ENCODE measurements at regions not wholly inside any gene's neighbourhood (a gene's known extent, or its start where the extent isn't known, plus 50 kb on each side); places are given as distances from the start of the nearest gene placed in this dataset.

DNA sequence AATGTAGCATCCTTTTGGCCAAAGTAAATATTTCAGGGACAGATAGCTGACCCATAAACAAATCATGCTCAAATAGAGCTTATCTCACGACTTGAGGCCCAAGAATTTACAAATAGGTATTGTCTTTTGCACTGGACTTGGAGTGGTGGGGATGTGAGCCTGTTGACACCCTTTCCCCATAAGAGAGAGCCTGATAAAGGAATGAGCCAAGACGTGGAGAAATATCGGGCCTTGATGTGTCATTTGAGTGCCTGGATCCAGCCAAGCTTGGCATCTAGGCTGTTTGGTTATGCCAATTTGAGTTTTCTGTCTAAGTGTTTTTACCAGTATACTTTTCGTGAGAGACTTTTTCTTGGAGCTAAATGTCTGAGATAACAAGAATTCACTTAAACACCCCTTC, 112.9 kb upstream of the RGMA start:
- H3K36me3 ChIP-seq (replicated peaks in 1 of 2; ENCODE audit: insufficient read depth in 1 of 2, low read depth in 2 of 2), result no peaks in the 10 kb centered on the region
- no peaks in the 10 kb centered on the region for H3K4me1 ChIP-seq
- H3K9me3 ChIP-seq, result no peaks in the 10 kb centered on the region
- no peak for TF ChIP-seq POLR2A (IDR thresholded peaks at IDR 0.05)
- TF ChIP-seq, protein P1, sequence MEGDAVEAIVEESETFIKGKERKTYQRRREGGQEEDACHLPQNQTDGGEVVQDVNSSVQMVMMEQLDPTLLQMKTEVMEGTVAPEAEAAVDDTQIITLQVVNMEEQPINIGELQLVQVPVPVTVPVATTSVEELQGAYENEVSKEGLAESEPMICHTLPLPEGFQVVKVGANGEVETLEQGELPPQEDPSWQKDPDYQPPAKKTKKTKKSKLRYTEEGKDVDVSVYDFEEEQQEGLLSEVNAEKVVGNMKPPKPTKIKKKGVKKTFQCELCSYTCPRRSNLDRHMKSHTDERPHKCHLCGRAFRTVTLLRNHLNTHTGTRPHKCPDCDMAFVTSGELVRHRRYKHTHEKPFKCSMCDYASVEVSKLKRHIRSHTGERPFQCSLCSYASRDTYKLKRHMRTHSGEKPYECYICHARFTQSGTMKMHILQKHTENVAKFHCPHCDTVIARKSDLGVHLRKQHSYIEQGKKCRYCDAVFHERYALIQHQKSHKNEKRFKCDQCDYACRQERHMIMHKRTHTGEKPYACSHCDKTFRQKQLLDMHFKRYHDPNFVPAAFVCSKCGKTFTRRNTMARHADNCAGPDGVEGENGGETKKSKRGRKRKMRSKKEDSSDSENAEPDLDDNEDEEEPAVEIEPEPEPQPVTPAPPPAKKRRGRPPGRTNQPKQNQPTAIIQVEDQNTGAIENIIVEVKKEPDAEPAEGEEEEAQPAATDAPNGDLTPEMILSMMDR (IDR thresholded peaks at IDR 0.05), result no peak
- ATAC-seq (no peak), DNase-seq (no peak)
- no peak overlapping the region for H3K27ac ChIP-seq
- 27 to 30% methylated on average over 4 of the region's 4 CpGs for WGBS, 2 donors
- intact Hi-C loops (cut with DNase I), result no loop called here
- H3K4me3 ChIP-seq, result no peak overlapping the region
- H3K27me3 ChIP-seq, result no peaks in the 10 kb centered on the region

DNA sequence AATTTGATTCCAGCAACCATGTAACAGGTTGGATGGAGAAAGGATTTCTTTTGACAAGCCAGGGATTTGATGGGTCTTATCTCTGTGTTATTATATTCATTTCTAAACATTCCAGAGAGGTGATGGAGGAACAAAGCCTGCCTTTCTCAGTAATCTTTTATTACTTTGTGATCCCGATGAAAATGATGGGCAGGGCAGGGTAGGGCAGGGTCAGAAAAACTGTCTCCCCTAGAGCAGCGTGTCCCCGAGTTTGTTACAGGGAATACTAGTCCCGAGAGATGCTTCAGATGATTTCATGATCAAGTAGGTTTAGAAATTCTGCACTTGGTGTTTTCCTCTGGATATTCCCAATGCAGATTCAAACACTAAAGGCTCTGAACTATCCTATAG, 111.8 kb upstream of the RGMA start:
- no peaks in the 10 kb centered on the region for H3K9me3 ChIP-seq
- ATAC-seq (no peak), DNase-seq (no peak)
- intact Hi-C loops (cut with DNase I), result no loop called here
- no peaks in the 10 kb centered on the region for H3K27me3 ChIP-seq
- H3K27ac ChIP-seq, result no peak overlapping the region
- no peaks in the 10 kb centered on the region for H3K4me1 ChIP-seq
- 65 to 69% methylated on average over 4 of the region's 4 CpGs for WGBS, 2 donors
- no peaks in the 10 kb centered on the region for H3K36me3 ChIP-seq (replicated peaks in 1 of 2; ENCODE audit: insufficient read depth in 1 of 2, low read depth in 2 of 2)
- H3K4me3 ChIP-seq, result no peak overlapping the region
- TF ChIP-seq, protein P1 (IDR thresholded peaks at IDR 0.05), result no peak
- no peak for TF ChIP-seq POLR2A (IDR thresholded peaks at IDR 0.05)

DNA sequence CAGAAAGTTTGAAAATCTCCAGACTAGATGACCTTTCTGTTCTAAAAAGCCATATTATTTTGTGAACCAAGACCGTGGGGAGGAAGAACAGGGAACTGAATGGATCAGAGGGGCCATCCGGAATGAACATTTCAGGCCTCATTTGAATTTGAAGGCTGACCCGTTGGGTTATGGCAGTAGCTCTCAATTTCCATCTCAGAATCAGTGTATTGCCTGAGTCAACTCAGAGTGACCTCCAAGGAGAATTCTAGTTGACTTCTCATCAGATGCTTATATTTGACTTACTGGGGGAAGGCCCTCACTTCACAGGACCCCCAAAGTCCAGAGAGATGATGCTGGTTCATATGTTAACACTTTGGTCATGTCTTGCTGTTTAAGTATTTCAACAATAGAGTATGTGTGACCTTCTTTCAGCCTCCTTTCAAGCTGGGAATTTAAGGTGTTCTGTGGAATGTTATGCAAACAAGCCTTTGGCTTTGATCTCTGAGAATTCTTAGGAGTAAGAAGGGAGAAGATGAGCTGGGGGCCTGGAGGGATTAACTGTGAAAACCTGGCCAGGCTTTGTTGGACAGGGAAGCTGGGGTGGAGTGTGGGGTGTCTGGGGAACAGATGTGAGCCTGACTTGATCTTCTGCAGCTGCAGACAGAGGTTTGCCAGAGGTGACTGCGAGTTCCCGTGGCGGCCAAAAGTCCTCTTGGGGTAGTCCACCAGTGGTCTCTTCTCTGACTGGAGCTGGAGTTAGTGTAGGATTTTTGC, 111.2 kb upstream of the RGMA start:
- 66 to 84% methylated on average over 6 of the region's 6 CpGs for WGBS, 2 donors
- DNase-seq (no peak), ATAC-seq (no peak)
- H3K4me3 ChIP-seq, result no peak overlapping the region
- no peaks in the 10 kb centered on the region for H3K36me3 ChIP-seq (replicated peaks in 1 of 2; ENCODE audit: insufficient read depth in 1 of 2, low read depth in 2 of 2)
- no peak overlapping the region for H3K27ac ChIP-seq
- H3K9me3 ChIP-seq, result no peaks in the 10 kb centered on the region
- intact Hi-C loops (cut with DNase I), result no loop called here
- H3K4me1 ChIP-seq, result no peaks in the 10 kb centered on the region
- H3K27me3 ChIP-seq, result no peaks in the 10 kb centered on the region
- no peak for TF ChIP-seq POLR2A (IDR thresholded peaks at IDR 0.05)
- TF ChIP-seq, protein P1 (IDR thresholded peaks at IDR 0.05), result no peak

DNA sequence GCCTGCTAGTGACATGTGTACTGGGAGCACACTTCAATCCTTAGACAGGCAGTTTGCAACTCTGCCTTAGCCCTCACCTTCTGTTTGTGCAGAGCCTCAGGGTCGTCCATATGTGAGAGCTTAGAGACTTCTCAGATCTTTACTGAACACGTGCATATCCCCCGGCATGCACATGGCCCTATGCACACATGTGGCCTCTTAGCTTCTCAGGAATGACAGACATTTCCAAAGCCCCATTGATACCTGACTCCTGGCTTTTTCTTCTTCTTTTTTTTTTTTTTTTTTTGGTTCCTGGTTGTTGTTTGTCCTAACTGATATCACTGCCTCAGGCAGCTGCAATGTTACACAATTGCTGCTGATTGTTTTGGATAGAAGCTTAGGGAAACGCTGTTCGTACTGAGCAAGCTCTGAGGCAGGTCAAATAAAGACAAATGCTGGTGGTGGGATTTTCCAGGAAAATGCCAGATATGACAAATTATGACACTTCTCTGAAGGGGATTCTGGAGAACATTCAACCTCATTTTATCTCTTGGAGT, 107.2 kb upstream of the RGMA start:
- H3K4me3 ChIP-seq, result no peak overlapping the region
- 54 to 60% methylated on average over 5 of the region's 5 CpGs for WGBS, 2 donors
- H3K4me1 ChIP-seq, result no peaks in the 10 kb centered on the region
- ATAC-seq, result no peak
- DNase-seq, result no peak
- H3K27me3 ChIP-seq, result no peaks in the 10 kb centered on the region
- H3K36me3 ChIP-seq (replicated peaks in 1 of 2; ENCODE audit: insufficient read depth in 1 of 2, low read depth in 2 of 2), result no peaks in the 10 kb centered on the region
- TF ChIP-seq POLR2A (IDR thresholded peaks at IDR 0.05), result no peak
- TF ChIP-seq, protein P1 (IDR thresholded peaks at IDR 0.05), result no peak
- intact Hi-C loops (cut with DNase I), result no loop called here
- no peaks in the 10 kb centered on the region for H3K9me3 ChIP-seq
- no peak overlapping the region for H3K27ac ChIP-seq

DNA sequence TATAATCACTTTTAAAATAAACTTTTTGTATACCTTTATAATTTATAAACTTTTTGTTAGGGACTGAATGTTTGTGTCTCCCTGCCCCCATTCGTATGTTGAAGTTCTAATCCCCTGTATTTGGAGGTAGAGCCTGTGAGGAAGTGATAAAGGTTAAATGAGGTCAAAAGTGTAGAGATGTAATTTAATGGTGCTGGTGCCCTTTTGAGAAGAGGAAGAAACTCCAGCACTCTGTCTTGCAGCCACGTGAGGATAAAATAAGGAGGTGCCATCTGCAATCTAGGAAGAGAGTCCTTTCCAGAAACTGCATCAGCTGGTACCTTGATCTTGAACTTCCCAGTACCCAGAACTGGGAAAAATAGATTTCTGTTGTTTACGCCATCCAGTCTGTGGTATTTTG, 106.1 kb upstream of the RGMA start:
- DNase-seq (no peak), ATAC-seq (no peak)
- no peaks in the 10 kb centered on the region for H3K27me3 ChIP-seq
- 50 to 71% methylated on average over 3 of the region's 3 CpGs for WGBS, 2 donors
- intact Hi-C loops (cut with DNase I), result no loop called here
- H3K4me3 ChIP-seq, result no peak overlapping the region
- H3K27ac ChIP-seq, result no peak overlapping the region
- no peak for TF ChIP-seq POLR2A (IDR thresholded peaks at IDR 0.05)
- TF ChIP-seq, protein P1 (IDR thresholded peaks at IDR 0.05), result no peak
- no peaks in the 10 kb centered on the region for H3K9me3 ChIP-seq
- no peaks in the 10 kb centered on the region for H3K4me1 ChIP-seq
- H3K36me3 ChIP-seq (replicated peaks in 1 of 2; ENCODE audit: insufficient read depth in 1 of 2, low read depth in 2 of 2), result no peaks in the 10 kb centered on the region
